Mucosa of stomach (tissue), 1 donor: ENCODE measurements at regions not wholly inside any gene's neighbourhood (a gene's known extent, or its start where the extent isn't known, plus 50 kb on each side); places are given as distances from the start of the nearest gene placed in this dataset.

Experiments used
- H3K27me3 ChIP-seq: one replicate; pipeline ENCODE4 v1.7.0; 2013; ENCODE audit warnings: mild to moderate bottlenecking, low read length; ENCODE audit not compliant: control insufficient read depth, insufficient read depth
- H3K36me3 ChIP-seq: one replicate; pipeline ENCODE4 v1.7.0; 2013; ENCODE audit warnings: low read length; ENCODE audit not compliant: control insufficient read depth, insufficient read depth
- H3K4me1 ChIP-seq: one replicate; pipeline ENCODE4 v1.7.0; 2013; ENCODE audit warnings: mild to moderate bottlenecking, low read length; ENCODE audit not compliant: control insufficient read depth, insufficient read depth
- H3K4me3 ChIP-seq: one replicate; pipeline ENCODE4 v1.7.0; 2013; ENCODE audit warnings: low read length
- H3K9ac ChIP-seq: one replicate; pipeline ENCODE4 v1.7.0; 2013; ENCODE audit warnings: mild to moderate bottlenecking, low read length, moderate library complexity
- H3K9me3 ChIP-seq: one replicate; pipeline ENCODE4 v1.7.0; 2013; ENCODE audit warnings: mild to moderate bottlenecking, low read length, moderate library complexity; ENCODE audit not compliant: control insufficient read depth
- donor health status: Pancreatic carcinoma.

GRCh38 chr6:12585497-12585958 is 131.0 kb upstream of the PHACTR1 start:
- Histone ChIP-seq H3K9me3 (no peaks in the 10 kb centered on the region), H3K9ac (no peak overlapping the region), H3K36me3 (no peaks in the 10 kb centered on the region), H3K27me3 (no peaks in the 10 kb centered on the region), H3K4me3 (no peak overlapping the region), H3K4me1 (no peaks in the 10 kb centered on the region)

- no peaks in the 10 kb centered on the region for H3K4me1 ChIP-seq
- no peaks in the 10 kb centered on the region for H3K36me3 ChIP-seq
- H3K9ac ChIP-seq: no peak overlapping the region
- H3K4me3 ChIP-seq: no peak overlapping the region
- no peaks in the 10 kb centered on the region for H3K27me3 ChIP-seq
- H3K9me3 ChIP-seq: no peaks in the 10 kb centered on the region
These were observed 129.7 kb upstream of the PHACTR1 start for GRCh38 chr6:12586721-12587480.

GRCh38 chr6:12590901-12591300 is 125.7 kb upstream of the PHACTR1 start:
- Histone ChIP-seq H3K27me3 (no peaks in the 10 kb centered on the region), H3K4me1 (no peaks in the 10 kb centered on the region), H3K4me3 (no peak overlapping the region), H3K9ac (no peak overlapping the region), H3K9me3 (no peaks in the 10 kb centered on the region), H3K36me3 (no peaks in the 10 kb centered on the region)

- Histone ChIP-seq H3K27me3 (no peaks in the 10 kb centered on the region), H3K9me3 (no peaks in the 10 kb centered on the region), H3K36me3 (no peaks in the 10 kb centered on the region), H3K4me3 (no peak overlapping the region), H3K9ac (no peak overlapping the region), H3K4me1 (no peaks in the 10 kb centered on the region)
These were observed 123.9 kb upstream of the PHACTR1 start for GRCh38 chr6:12592634-12593033.

GRCh38 chr6:12593771-12594529 is 122.6 kb upstream of the PHACTR1 start:
- H3K4me3 ChIP-seq: no peak overlapping the region
- no peaks in the 10 kb centered on the region for H3K9me3 ChIP-seq
- no peaks in the 10 kb centered on the region for H3K36me3 ChIP-seq
- H3K27me3 ChIP-seq: no peaks in the 10 kb centered on the region
- H3K9ac ChIP-seq: no peak overlapping the region
- no peaks in the 10 kb centered on the region for H3K4me1 ChIP-seq

- no peaks in the 10 kb centered on the region for H3K27me3 ChIP-seq
- no peak overlapping the region for H3K9ac ChIP-seq
- H3K9me3 ChIP-seq: no peaks in the 10 kb centered on the region
- no peaks in the 10 kb centered on the region for H3K36me3 ChIP-seq
- H3K4me3 ChIP-seq: no peak overlapping the region
- no peaks in the 10 kb centered on the region for H3K4me1 ChIP-seq
These were observed 122.1 kb upstream of the PHACTR1 start for GRCh38 chr6:12594530-12594893.

- Histone ChIP-seq H3K36me3 (no peaks in the 10 kb centered on the region), H3K4me3 (no peak overlapping the region), H3K9ac (no peak overlapping the region), H3K4me1 (no peaks in the 10 kb centered on the region), H3K27me3 (no peaks in the 10 kb centered on the region), H3K9me3 (no peaks in the 10 kb centered on the region)
These were observed 121.3 kb upstream of the PHACTR1 start for GRCh38 chr6:12595161-12595811.

- H3K4me3 ChIP-seq: no peak overlapping the region
- no peaks in the 10 kb centered on the region for H3K4me1 ChIP-seq
- no peak overlapping the region for H3K9ac ChIP-seq
- no peaks in the 10 kb centered on the region for H3K27me3 ChIP-seq
- no peaks in the 10 kb centered on the region for H3K9me3 ChIP-seq
- no peaks in the 10 kb centered on the region for H3K36me3 ChIP-seq
These were observed 119.8 kb upstream of the PHACTR1 start for GRCh38 chr6:12596731-12597130.

- Histone ChIP-seq H3K36me3 (no peaks in the 10 kb centered on the region), H3K4me1 (no peaks in the 10 kb centered on the region), H3K4me3 (no peak overlapping the region), H3K9ac (no peak overlapping the region), H3K9me3 (no peaks in the 10 kb centered on the region), H3K27me3 (no peaks in the 10 kb centered on the region)
These were observed 117.6 kb upstream of the PHACTR1 start for GRCh38 chr6:12598919-12599318.

GRCh38 chr6:12601881-12602280 is 114.7 kb upstream of the PHACTR1 start:
- Histone ChIP-seq H3K4me3 (no peak overlapping the region), H3K36me3 (no peaks in the 10 kb centered on the region), H3K9me3 (no peaks in the 10 kb centered on the region), H3K27me3 (no peaks in the 10 kb centered on the region), H3K9ac (no peak overlapping the region), H3K4me1 (no peaks in the 10 kb centered on the region)

- Histone ChIP-seq H3K4me1 (no peaks in the 10 kb centered on the region), H3K9me3 (no peaks in the 10 kb centered on the region), H3K9ac (no peak overlapping the region), H3K4me3 (no peak overlapping the region), H3K27me3 (no peaks in the 10 kb centered on the region), H3K36me3 (no peaks in the 10 kb centered on the region)
These were observed 114.2 kb upstream of the PHACTR1 start for GRCh38 chr6:12602342-12602741.
